ENCODE measurements at regions not wholly inside any gene's neighbourhood (a gene's known extent, or its start where the extent isn't known, plus 50 kb on each side); places are given as distances from the start of the nearest gene placed in this dataset.

GRCh38 chr6:84514089-84514971, 250.1 kb downstream of the TBX18 start:
- TF ChIP-seq, protein P1, sequence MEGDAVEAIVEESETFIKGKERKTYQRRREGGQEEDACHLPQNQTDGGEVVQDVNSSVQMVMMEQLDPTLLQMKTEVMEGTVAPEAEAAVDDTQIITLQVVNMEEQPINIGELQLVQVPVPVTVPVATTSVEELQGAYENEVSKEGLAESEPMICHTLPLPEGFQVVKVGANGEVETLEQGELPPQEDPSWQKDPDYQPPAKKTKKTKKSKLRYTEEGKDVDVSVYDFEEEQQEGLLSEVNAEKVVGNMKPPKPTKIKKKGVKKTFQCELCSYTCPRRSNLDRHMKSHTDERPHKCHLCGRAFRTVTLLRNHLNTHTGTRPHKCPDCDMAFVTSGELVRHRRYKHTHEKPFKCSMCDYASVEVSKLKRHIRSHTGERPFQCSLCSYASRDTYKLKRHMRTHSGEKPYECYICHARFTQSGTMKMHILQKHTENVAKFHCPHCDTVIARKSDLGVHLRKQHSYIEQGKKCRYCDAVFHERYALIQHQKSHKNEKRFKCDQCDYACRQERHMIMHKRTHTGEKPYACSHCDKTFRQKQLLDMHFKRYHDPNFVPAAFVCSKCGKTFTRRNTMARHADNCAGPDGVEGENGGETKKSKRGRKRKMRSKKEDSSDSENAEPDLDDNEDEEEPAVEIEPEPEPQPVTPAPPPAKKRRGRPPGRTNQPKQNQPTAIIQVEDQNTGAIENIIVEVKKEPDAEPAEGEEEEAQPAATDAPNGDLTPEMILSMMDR (tag by site-specific recombination; IDR thresholded peaks at IDR 0.05), result no peak
- TF ChIP-seq KLF16 (tag by site-specific recombination; IDR thresholded peaks at IDR 0.05), result no peak
- TF ChIP-seq, protein P2, sequence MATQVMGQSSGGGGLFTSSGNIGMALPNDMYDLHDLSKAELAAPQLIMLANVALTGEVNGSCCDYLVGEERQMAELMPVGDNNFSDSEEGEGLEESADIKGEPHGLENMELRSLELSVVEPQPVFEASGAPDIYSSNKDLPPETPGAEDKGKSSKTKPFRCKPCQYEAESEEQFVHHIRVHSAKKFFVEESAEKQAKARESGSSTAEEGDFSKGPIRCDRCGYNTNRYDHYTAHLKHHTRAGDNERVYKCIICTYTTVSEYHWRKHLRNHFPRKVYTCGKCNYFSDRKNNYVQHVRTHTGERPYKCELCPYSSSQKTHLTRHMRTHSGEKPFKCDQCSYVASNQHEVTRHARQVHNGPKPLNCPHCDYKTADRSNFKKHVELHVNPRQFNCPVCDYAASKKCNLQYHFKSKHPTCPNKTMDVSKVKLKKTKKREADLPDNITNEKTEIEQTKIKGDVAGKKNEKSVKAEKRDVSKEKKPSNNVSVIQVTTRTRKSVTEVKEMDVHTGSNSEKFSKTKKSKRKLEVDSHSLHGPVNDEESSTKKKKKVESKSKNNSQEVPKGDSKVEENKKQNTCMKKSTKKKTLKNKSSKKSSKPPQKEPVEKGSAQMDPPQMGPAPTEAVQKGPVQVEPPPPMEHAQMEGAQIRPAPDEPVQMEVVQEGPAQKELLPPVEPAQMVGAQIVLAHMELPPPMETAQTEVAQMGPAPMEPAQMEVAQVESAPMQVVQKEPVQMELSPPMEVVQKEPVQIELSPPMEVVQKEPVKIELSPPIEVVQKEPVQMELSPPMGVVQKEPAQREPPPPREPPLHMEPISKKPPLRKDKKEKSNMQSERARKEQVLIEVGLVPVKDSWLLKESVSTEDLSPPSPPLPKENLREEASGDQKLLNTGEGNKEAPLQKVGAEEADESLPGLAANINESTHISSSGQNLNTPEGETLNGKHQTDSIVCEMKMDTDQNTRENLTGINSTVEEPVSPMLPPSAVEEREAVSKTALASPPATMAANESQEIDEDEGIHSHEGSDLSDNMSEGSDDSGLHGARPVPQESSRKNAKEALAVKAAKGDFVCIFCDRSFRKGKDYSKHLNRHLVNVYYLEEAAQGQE (tag by site-specific recombination; IDR thresholded peaks at IDR 0.05), result no peak
- TF ChIP-seq ZFP3 (tag by site-specific recombination; IDR thresholded peaks at IDR 0.05; ENCODE audit: low read depth), result no peak
- TF ChIP-seq ZNF18 (tag by site-specific recombination; IDR thresholded peaks at IDR 0.05), result no peak
- TF ChIP-seq ZNF610 (tag by site-specific recombination; IDR thresholded peaks at IDR 0.05; ENCODE audit: borderline replicate concordance), result no peak
- TF ChIP-seq, protein P3, sequence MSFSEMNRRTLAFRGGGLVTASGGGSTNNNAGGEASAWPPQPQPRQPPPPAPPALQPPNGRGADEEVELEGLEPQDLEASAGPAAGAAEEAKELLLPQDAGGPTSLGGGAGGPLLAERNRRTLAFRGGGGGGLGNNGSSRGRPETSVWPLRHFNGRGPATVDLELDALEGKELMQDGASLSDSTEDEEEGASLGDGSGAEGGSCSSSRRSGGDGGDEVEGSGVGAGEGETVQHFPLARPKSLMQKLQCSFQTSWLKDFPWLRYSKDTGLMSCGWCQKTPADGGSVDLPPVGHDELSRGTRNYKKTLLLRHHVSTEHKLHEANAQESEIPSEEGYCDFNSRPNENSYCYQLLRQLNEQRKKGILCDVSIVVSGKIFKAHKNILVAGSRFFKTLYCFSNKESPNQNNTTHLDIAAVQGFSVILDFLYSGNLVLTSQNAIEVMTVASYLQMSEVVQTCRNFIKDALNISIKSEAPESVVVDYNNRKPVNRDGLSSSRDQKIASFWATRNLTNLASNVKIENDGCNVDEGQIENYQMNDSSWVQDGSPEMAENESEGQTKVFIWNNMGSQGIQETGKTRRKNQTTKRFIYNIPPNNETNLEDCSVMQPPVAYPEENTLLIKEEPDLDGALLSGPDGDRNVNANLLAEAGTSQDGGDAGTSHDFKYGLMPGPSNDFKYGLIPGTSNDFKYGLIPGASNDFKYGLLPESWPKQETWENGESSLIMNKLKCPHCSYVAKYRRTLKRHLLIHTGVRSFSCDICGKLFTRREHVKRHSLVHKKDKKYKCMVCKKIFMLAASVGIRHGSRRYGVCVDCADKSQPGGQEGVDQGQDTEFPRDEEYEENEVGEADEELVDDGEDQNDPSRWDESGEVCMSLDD (tag by site-specific recombination; IDR thresholded peaks at IDR 0.05), result no peak
- no peak for TF ChIP-seq ZEB2 (tag by site-specific recombination; IDR thresholded peaks at IDR 0.05)
- TF ChIP-seq ZNF133 (tag by site-specific recombination; IDR thresholded peaks at IDR 0.05), result no peak
- no peak for TF ChIP-seq ZNF792 (tag by site-specific recombination; IDR thresholded peaks at IDR 0.05)
- TF ChIP-seq ZNF777 (tag by site-specific recombination; IDR thresholded peaks at IDR 0.05; ENCODE audit: borderline replicate concordance), result no peak

Data from HEK293 (cell line).